ENCODE measurements at regions not wholly inside any gene's neighbourhood (a gene's known extent, or its start where the extent isn't known, plus 50 kb on each side); places are given as distances from the start of the nearest gene placed in this dataset.

DNA sequence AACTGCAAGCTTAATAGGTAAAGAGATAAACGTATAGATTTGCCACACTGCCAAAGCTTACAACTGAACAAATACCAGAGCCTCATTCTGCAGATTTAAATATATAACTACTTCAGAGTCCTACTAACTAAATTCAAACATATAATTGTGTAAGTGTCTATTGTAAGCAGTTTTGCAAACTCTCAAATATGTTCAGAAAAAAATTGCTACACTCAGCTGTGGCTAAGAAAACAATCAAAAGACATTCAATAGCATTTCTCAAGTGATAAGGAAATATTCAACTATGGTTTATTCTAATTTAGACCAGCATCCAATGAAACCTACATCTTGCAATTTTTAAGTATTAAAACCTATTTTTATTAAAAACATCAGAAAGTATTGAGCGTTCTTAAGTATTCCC lies 202.4 kb downstream of the KCTD12 start (continued):
- TF ChIP-seq FOXJ3 (CRISPR knock-in tag; IDR thresholded peaks at IDR 0.05), result no peak
- TF ChIP-seq, protein P1, sequence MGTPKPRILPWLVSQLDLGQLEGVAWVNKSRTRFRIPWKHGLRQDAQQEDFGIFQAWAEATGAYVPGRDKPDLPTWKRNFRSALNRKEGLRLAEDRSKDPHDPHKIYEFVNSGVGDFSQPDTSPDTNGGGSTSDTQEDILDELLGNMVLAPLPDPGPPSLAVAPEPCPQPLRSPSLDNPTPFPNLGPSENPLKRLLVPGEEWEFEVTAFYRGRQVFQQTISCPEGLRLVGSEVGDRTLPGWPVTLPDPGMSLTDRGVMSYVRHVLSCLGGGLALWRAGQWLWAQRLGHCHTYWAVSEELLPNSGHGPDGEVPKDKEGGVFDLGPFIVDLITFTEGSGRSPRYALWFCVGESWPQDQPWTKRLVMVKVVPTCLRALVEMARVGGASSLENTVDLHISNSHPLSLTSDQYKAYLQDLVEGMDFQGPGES (IDR thresholded peaks at IDR 0.05; ENCODE audit: low read depth, low read length), result no peak
- TF ChIP-seq, protein P2, sequence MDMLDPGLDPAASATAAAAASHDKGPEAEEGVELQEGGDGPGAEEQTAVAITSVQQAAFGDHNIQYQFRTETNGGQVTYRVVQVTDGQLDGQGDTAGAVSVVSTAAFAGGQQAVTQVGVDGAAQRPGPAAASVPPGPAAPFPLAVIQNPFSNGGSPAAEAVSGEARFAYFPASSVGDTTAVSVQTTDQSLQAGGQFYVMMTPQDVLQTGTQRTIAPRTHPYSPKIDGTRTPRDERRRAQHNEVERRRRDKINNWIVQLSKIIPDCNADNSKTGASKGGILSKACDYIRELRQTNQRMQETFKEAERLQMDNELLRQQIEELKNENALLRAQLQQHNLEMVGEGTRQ (IDR thresholded peaks at IDR 0.05; ENCODE audit: borderline replicate concordance, low read depth, low read length), result no peak
- TF ChIP-seq EP300 (IDR thresholded peaks at IDR 0.05; ENCODE audit: borderline replicate concordance in 1 of 2, low read depth in 1 of 2, low read length in 1 of 2), result no peak
- TF ChIP-seq FOSL2 (IDR thresholded peaks at IDR 0.05; ENCODE audit: borderline replicate concordance, low read depth), result no peak

DNA sequence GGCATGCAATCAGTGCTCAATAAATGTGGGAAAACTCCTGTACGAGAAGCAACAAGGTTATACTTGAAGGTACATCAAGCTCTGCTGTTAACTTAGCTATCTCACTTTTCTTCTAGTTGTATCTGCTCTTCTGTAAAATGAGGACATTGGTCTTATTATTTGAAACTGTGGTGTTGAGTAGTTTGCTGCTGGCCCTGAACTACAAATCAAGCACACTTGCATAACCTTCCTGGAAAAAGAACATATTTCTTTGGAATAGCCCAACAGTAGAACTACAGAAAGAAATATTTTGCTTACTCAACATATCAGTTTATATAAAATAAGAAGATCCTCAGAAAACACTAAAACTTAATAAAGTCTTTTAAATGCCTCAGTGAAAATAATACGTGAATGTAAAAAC lies 203.0 kb downstream of the KCTD12 start:
- Histone ChIP-seq H3K36me3 (replicated peaks in 1 of 2; ENCODE audit: control insufficient read depth in 1 of 2, insufficient read depth in 2 of 2, low read length in 1 of 2) (no peaks in the 10 kb centered on the region), H3K9me2 (no peaks in the 10 kb centered on the region), H3K27me3 (ENCODE audit: insufficient read depth) (no peaks in the 10 kb centered on the region), H4K20me1 (ENCODE audit: insufficient read depth) (no peaks in the 10 kb centered on the region), H3K9me3 (no peaks in the 10 kb centered on the region), H2AFZ (ENCODE audit: low read depth) (no peak overlapping the region), H3F3A (replicated peaks; ENCODE audit: insufficient read depth) (no peaks in the 10 kb centered on the region), H3K4me1 (ENCODE audit: control insufficient read depth in 1 of 2, insufficient read depth in 2 of 2, low read depth in 1 of 2, low read length in 1 of 2) (peaks cover 0 to 6% of the 10 kb centered on the region in 2 experiments; a peak in 1 of 4 replicates), H3K4me2 (no peak overlapping the region), H3K27ac (ENCODE audit: low read depth in 2 of 2, low read length in 1 of 2) (no peak overlapping the region), H3K79me2 (ENCODE audit: insufficient read depth) (no peaks in the 10 kb centered on the region), H3K4me3 (ENCODE audit: low read depth in 2 of 2, low read length in 1 of 2) (no peak overlapping the region), H3K9ac (no peak overlapping the region)
- ChIA-PET CTCF (no interaction called here), POLR2A (no interaction called here)
- TF ChIP-seq YY1 (IDR thresholded peaks at IDR 0.05; ENCODE audit: low read depth), result no peak
- no peak for TF ChIP-seq RCOR1 (IDR thresholded peaks at IDR 0.05; ENCODE audit: low read length)
- TF ChIP-seq, protein P2 (IDR thresholded peaks at IDR 0.05; ENCODE audit: borderline replicate concordance, low read depth, low read length), result no peak
- no peak for TF ChIP-seq POLR2AphosphoS5 (IDR thresholded peaks at IDR 0.05; ENCODE audit: low read depth, low read length)
- TF ChIP-seq RFX5 (IDR thresholded peaks at IDR 0.05; ENCODE audit: low read length), result no peak
- TF ChIP-seq, protein P3, sequence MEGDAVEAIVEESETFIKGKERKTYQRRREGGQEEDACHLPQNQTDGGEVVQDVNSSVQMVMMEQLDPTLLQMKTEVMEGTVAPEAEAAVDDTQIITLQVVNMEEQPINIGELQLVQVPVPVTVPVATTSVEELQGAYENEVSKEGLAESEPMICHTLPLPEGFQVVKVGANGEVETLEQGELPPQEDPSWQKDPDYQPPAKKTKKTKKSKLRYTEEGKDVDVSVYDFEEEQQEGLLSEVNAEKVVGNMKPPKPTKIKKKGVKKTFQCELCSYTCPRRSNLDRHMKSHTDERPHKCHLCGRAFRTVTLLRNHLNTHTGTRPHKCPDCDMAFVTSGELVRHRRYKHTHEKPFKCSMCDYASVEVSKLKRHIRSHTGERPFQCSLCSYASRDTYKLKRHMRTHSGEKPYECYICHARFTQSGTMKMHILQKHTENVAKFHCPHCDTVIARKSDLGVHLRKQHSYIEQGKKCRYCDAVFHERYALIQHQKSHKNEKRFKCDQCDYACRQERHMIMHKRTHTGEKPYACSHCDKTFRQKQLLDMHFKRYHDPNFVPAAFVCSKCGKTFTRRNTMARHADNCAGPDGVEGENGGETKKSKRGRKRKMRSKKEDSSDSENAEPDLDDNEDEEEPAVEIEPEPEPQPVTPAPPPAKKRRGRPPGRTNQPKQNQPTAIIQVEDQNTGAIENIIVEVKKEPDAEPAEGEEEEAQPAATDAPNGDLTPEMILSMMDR (IDR thresholded peaks at IDR 0.05), result no peak
- no peak for TF ChIP-seq MEF2A (IDR thresholded peaks at IDR 0.05; ENCODE audit: borderline replicate concordance, low read depth)
- TF ChIP-seq RAD21 (IDR thresholded peaks at IDR 0.05; ENCODE audit: low read length), result no peak
- no peak for TF ChIP-seq FOXJ3 (CRISPR knock-in tag; IDR thresholded peaks at IDR 0.05)
- TF ChIP-seq NRF1 (IDR thresholded peaks at IDR 0.05; ENCODE audit: low read depth, low read length), result no peak
- no peak for TF ChIP-seq SMC3 (IDR thresholded peaks at IDR 0.05; ENCODE audit: low read depth, low read length)
- no peak for TF ChIP-seq SIN3A (IDR thresholded peaks at IDR 0.05; ENCODE audit: borderline replicate concordance, low read depth, low read length)
- no peak for TF ChIP-seq RXRA (IDR thresholded peaks at IDR 0.05; ENCODE audit: borderline replicate concordance, low read depth)
- no peak for TF ChIP-seq EP300 (IDR thresholded peaks at IDR 0.05; ENCODE audit: borderline replicate concordance in 1 of 2, low read depth in 1 of 2, low read length in 1 of 2)
- no peak for TF ChIP-seq FOSL2 (IDR thresholded peaks at IDR 0.05; ENCODE audit: borderline replicate concordance, low read depth)
- TF ChIP-seq, protein P4, sequence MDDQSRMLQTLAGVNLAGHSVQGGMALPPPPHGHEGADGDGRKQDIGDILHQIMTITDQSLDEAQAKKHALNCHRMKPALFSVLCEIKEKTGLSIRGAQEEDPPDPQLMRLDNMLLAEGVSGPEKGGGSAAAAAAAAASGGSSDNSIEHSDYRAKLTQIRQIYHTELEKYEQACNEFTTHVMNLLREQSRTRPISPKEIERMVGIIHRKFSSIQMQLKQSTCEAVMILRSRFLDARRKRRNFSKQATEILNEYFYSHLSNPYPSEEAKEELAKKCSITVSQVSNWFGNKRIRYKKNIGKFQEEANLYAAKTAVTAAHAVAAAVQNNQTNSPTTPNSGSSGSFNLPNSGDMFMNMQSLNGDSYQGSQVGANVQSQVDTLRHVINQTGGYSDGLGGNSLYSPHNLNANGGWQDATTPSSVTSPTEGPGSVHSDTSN (IDR thresholded peaks at IDR 0.05), result no peak
- TF ChIP-seq, protein P5, sequence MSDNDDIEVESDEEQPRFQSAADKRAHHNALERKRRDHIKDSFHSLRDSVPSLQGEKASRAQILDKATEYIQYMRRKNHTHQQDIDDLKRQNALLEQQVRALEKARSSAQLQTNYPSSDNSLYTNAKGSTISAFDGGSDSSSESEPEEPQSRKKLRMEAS (IDR thresholded peaks at IDR 0.05; ENCODE audit: low read depth), result no peak
- DNase-seq, result no peak
- WGBS (ENCODE audit: low lambda C conversion rate), result 73% methylated on average over 2 of the region's 2 CpGs
